ENCODE measurements at regions not wholly inside any gene's neighbourhood (a gene's known extent, or its start where the extent isn't known, plus 50 kb on each side); places are given as distances from the start of the nearest gene placed in this dataset.
"Not testable (repeated sequence)": the region's sequence is repeated elsewhere in the genome, so short reads cannot be mapped to it uniquely, and the experiment has no call there.

DNA sequence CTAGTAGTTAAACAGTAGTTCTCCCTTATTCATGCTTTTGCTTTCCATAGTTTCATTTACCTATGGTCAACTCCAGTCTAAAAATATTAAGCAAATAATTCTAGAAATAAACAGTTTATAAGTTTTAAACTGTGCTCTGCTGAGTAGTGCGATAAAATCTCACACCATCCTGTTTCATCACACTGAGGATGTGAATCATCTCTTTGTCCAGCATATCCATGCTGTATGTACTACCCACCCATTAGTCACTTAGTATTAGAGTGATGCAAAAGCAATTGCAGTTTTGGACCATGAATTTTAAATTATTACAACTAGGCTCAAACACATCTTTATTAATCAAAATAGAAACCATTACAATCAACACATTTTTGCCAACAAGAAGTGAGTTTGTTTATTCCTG is 187.4 kb downstream of the TEX13C start:
- DNase-seq, result no peak

DNA sequence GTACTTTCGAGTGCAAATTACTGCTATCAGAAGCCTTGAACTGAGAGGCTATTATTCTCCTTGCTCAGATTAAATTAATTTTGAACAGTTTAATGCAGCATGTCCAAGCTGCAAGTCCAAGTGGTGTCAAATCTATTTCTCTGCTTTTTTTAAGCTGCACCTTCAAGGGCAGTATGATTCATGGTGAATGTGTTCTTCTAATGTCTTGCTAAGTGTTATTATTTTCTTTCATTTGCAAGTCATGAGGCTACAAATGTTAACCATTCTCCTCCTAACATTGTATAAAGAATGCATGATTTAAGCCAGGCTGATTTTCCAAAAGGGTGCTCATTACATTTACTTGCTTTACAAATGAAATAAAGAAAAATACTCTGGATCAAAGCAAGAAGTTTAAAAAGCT is 200.4 kb downstream of the TEX13C start:
- DNase-seq, result no peak

DNA sequence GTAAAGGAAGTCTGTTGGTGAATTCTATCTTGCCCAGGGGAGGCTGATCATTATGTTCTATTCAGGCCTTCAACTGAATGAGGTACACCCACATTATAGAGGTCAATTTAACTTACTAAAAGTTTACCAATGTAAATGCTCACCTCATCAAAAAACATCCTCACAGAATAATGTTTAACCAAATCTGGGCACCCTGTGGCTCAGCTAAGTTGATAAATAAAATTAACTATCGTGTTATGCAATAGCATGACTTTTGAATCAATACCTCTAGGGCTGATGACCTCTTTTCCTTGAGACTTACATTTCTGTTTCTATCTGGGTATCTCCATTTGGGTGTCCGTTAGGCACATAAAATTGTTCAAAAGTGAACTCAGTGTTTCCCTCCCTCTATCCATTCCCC is 203.1 kb downstream of the TEX13C start:
- DNase-seq, result no peak

DNA sequence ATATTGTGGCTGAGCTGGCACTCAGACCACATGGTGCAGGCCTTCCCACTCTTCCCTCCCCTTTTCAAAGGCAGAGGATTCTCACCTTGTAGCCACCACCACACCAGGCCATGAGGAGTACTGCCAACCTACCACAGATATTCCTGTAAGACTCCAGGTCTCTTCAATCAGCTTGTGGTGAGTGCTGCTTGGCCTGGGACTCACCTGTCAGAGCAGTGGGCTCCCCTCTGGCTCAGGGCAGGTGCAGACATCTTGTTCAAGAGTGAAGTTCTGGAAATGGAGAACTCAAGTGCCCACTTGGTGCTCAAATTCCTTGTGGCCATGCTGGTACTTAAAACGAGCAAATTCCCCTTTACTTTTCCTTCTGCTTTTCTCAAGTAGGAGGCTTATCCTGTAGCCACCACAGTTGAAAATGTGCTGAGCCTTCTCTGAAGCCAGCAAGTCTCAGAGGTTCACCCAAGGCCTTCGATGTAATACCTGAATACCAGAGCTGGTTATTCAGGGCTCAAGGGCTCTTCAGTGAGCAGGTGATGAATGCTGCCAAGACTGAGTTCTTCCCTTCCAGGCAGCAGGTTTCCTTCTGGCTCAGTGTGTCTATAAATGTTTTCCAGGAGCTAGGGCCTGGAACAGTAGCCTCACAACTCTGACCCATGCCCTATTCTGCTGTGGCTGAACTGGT is 212.9 kb downstream of the TEX13C start:
- DNase-seq, result no peak

DNA sequence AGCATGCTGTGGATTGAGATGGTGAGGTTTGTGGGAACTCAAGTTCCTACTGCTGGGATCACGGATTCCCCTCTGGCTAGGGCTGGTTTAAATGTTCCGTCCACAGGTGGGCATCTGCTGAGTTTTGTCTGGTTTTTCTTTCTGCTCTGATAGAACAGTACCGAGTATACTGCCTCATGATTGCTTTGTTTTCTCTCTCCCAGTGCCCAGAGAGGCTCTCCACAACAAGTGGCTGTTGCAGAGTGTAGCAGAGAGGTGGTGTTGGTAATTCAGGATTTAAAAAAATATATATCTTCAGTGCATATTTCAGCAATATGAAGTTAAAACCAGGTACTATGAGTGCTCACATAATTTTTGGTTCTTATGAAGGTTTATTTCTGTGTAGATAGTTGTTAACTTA is 213.7 kb downstream of the TEX13C start:
- no peak for DNase-seq

DNA sequence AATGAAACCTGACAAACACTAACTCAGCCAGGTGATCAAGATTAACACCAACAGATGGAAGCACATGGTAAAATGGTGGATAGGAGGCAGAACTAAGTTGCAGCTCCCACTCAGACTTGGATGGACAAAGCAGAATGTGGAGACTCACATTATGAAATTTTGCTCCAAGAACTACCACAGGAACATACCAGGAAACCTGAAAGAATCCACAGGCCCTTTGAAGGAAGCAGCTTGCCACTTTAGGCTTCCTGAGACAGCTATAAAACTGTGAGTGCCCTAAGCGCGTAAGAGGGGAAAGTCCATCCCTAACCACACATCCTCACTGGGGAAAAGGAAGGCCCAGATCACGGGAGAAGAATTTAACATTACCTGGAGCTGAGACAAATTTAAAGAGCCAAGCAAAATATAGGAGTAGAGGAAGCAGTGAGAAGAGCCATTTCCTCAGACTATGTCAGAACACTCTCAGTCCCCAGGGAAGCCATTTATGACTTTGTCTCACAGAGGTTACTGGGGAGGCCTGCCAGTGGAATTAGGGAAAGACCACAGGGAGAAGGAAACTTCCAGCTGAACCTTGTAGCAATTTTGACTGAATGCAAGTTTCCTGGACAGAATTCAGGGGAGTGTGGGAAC is 224.5 kb downstream of the TEX13C start:
- DNase-seq, result peak; percentile 16

DNA sequence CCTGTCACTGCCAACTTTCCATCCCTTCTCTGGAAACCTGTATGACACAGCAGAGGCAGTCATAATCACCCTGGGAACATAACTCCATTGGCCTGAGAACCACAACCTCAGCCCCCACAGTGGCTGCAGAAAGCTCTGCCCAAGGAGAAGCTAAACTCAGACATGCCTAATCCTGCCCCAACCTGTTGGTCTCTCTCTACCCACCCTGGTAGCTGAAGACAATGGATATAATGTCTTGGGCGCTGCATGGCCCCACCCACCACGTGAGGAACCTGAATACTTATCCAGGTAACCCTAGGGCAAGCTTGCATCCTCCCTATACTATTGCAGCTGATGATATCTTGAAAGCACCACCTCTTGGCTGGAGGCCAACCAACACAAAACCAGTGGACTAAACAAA is 225.2 kb downstream of the TEX13C start:
- DNase-seq, result no peak

DNA sequence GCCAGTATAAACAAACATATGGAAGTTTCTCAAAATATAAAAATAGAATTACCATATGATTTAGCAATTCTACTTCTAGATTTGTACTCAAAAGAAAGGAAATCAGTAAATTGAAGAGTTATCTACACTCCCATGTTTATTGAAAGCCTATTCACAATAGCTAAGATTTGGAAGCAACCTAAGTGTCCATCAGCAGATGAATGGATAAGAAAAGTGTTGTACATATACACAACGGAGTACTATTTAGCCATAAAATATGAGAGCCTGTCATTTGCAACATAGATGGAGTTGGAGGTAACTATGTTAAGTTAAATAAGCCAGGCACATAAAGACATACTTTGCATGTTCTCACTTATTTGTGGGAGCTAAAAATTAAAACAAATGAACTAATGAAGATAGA is 257.8 kb downstream of the TEX13C start:
- DNase-seq, result no peak

DNA sequence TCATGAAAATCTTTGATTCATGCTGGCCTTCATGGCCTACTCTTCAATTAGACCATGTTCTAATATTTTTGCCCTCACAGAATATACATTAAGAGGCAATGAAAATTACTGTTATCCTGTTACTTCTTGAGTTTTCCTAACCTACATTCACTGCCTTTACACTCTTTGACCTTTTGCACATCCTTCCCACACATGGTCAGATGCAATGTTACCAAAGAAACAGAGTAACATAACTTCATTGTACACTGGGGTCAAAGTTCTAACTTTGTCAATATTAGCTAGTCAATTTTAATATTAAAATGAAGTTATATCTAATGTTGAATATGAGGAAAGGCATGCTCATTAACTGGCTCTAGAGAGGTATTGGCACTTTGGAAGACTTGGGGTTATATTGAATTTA is 284.8 kb downstream of the TEX13C start:
- DNase-seq, result no peak

DNA sequence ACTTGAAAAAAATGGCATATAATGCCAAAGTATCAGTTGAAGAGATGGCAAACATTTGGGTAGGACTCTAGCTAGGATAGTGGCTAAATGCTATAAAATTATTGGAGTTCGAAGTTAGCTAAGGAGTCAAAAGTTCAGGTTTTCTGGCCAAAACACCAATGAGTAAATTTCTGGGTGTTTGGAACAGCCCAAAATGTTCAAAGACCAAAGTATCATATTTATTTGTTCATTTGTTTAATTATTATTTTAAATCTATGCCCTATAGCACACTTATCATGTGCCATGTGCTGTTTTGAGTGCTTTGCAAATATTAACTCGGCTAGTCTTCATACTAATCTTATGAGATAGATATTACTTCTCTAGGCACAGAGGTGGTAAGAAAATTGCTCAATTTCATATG is 285.5 kb downstream of the TEX13C start:
- no peak for DNase-seq

DNA sequence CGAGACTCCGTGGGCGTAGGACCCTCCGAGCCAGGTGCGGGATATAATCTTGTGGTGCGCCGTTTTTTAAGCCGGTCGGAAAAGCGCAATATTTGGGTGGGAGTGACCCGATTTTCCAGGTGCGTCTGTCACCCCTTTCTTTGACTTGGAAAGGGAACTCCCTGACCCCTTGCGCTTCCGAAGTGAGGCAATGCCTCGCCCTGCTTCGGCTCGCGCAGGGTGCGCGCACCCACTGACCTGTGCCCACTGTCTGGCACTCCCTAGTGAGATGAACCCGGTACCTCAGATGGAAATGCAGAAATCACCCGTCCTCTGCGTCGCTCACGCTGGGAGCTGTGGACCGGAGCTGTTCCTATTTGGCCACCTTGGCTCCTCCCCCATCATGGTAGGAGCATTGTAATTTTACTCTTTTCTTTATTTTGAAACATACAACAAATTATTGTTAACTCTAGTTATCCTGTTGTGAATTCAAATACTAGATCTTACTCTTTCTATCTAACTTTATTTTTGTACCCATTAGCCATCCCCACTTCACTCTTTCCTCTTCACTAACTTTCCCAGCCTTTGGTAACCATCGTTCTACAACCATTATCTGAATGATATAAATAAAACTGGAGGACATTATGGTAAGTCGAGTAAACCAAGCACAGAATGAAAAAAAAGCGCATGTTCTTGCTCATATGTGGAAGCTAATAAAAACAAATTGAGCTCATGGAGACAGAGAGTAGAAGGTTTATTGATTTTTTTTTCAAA is 295.1 kb downstream of the TEX13C start:
- not testable (repeated sequence) for DNase-seq

DNA sequence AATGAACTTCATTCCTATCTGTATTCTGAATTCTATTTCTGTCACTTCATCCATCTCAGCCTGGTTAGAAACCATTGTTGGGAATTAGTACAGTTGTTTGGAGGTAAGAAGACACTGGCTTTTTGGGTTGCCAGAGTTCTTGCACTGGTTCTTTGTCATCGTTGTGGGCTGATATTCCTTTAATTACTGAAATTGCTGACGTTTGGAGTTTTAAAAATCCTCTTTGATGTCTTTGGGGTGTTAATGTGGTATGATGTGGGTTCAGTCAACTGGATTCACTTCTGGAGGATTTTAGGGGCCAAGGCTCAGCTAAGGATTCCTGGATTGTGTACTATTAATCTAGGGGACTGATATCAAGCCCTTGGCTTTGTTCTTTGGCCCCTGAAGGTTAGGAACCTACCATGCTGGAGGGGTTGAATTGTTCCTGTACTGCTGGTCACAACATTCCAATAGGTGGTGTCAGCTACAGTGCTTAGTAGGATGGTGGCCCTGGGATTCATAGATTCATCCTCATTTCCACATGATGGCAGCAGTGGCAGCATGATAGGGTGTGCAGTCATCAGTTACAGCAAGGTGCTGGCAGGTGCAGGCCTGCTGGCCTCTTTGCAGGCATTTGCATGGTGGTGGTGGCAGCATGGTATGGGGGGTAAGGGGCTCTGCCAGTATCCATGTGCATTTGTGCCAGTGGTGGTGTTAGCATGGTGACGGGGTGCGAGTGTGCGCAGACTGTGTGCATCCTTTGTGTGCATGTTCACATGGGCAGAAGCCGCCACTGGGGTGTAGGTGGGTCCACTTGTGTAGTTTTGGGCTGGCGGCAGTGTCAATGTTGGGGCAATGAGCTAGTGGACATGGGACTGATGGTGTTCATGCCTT is 301.3 kb downstream of the TEX13C start:
- no peak for DNase-seq

DNA sequence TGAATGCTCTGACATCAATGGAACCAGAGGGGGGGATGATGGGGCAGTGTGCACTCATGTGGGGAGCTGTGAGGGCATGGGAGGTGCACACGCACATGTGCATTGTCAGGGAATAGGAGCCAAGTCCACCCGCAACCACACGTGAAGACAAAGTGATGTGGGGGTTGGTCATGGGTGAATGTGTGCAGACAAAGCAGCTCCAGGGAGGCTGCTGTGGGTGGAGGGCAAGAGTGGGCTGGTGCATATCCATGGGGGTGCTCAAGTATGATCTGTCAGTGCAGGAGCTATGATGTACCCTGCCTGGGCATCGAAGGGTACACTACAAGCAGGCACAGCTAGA is 301.9 kb downstream of the TEX13C start:
- no peak for DNase-seq

DNA sequence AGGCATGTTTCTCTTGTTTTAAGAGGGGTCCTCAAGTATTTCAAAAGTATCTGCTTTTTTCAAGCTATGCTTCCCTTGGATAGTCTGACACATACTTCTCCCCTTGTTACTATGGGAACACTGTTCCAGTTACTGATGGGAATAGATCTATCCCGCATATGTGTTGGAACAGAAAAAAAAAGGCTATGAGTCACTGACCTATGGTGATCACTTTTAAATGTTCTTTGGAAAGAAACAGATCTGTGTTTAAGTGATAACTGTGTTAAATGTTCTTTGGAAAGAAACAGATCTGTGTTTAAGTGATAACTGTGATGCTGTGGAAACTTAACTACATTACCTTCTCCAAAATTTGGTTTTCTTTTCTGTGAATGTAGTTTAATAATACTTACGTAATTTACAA is 303.2 kb downstream of the TEX13C start:
- no peak for DNase-seq

DNA sequence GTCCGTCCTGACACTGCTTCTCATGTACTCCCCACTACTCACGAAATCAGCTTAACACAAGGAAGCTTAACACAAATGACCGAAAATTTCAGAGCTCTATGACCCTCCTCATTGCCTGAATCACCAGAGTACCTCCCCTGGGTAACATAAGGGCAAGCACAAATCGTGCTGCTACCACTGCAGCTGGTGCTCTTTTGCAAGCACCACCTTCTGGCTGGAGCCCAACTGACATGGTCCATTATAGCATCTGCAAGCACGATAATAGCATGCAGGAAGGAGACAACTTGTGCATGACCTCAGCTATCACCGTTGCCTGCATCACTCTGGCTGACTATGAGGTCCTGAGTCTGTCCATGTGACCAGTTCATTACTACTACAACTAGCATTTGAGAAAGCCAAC is 308.0 kb downstream of the TEX13C start:
- DNase-seq, result no peak

DNA sequence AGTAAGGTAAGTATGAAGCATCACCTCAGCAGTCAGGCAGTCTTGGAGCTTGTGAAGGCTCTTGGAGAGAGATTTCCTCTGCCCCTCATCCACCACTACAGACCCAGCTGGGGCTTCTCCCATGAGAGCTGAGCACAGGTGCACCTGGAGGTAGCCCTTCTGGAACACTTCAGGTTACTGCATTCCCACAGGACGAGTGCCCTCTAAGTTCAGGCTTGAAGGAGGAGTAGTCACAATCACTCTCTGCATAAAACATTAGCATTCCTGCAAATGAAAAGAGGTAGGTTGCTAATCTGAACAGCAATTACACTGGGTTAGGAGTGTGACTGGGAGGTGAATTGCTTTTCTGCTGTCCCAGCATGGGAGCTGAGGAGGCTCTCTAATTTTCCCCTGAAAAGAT is 308.8 kb downstream of the TEX13C start:
- no peak for DNase-seq

DNA sequence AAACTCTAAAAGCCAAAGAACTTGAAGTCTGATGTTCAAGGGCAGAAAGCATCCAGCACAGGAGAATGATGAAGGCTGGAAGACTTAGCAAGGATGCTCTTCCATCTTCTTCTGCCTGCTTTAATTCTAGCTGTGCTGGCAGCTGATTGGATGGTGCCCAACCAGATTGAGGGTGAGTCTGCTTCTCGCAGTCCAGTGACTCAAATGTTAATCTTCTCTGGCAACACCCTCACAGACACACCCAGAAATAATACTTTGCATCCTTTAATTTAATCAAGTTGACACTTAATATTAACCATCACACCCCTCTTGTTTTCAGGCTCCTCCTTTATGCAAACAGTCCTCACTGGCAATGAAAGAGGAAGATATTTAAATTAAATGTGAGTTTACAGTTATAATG is 321.7 kb downstream of the TEX13C start:
- DNase-seq, result no peak

DNA sequence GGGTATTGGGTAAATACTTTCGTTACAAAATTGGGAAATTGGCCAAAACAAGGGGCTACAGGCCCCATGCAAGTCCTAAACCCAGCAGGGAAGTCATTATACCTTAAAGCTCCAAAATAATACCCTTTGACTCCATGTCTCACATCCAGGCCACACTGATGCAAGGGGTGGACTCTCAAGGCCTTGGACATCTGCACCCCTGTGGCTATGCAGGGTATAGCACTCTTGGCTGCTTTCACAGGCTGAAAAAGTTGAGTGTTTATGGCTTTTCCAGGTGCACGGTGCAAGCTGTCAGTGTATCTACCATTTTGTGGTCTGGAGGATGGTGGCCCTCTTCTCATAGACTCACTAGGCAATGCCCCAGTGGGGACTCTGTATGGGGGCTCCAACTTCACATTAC is 326.5 kb downstream of the TEX13C start:
- no peak for DNase-seq

DNA sequence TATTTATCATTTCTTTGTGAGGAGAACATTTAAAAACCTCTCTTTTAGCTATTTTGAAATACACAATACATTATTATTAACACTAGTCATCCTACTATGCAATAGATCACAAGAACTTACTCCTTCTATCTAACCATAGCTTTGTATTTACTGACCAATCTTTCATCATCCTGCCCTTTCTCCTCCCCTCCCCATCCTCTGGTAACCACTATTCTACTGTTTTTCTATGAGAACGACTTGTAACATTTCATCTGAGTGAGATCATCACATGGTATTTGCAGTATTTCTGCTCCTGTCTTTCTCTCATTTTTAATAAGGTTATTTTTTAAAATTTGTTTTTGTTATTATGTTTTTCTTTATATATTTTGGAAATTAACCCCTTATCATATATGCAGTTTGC is 331.8 kb downstream of the TEX13C start:
- DNase-seq, result no peak

DNA sequence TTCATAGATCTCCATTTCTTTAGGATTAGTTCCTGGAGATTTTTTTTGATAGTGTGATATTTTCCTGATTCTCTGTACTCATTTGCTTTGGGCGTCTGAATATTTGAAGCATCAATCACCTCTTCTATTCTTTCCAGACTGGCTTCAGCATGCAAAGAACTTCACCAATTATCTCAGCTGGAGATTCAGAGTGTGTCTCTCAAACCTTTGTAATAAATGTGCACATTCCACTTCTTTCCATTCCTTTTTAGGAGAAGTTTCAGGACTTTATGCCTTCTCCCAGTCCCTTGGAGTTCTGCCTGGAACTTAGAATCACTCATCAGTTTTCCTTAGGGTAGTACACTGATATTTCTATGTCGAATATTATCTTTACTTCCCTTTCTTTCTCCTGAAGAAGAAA is 334.8 kb downstream of the TEX13C start:
- DNase-seq, result no peak

DNA sequence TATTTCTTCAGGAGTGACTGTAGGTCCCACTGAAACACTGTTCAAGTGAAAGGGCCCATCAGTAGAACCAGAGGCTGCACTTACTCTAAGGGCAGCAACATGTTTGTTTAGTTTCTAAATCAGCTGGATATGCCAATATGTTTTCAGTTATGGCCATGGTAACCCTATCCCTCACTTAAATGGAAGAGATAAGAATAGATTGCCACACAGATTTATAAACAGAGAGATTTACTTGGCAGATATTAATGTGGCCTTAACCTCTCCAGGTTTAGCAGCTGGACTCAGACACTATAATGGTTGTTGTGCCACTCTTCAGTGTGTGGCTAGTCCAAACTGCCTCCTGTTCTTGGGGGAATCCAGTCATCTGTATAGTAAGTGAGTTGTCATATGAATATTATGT is 354.1 kb downstream of the TEX13C start:
- DNase-seq, result no peak

DNA sequence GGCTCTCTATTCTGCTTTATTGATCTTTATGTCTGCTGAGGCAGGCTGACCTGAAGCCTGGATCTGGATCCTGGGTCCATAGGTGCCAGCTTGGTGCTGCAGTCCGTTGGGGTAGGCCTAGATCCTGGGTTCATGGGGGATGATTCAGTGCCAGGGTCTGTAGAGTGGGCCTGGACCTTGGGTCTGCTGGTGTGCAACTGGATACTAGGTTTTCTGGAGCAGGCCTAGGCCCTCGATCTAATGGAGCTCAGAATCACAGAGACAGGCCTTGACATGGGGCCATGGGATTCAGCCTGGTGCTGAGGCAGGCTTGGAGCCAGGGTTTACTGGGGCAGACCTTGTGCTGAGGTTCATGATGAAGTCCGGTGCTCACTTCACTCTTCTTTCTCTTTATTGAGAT is 358.6 kb downstream of the TEX13C start:
- no peak for DNase-seq

DNA sequence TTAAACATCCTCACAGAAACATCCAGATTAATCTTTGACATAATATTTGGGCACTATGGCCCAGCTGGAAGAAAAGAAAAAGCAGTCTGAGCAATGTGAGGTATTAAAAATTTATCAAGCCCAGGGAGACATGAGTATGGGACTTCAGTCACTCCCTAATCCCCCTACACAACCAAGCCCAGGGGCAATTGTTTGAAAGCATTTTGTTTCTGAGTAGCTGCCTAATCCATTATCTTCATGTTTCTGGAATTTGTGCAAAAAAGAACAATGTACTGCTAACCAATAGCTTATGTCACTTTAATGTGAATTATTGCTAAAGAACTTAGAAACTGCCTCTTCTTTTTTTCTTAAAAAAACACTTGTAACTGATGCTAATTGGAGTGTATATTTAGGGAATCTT is 360.7 kb downstream of the TEX13C start:
- DNase-seq, result no peak
